H54 (cell line): ENCODE measurements at regions not wholly inside any gene's neighbourhood (a gene's known extent, or its start where the extent isn't known, plus 50 kb on each side); places are given as distances from the start of the nearest gene placed in this dataset.
"Not testable (repeated sequence)": the region's sequence is repeated elsewhere in the genome, so short reads cannot be mapped to it uniquely, and the experiment has no call there.

ENCODE experiments used
- DNase-seq: peaks from one replicate; pipeline ENCODE4 v3.0.0; 2011; ENCODE audit warnings: low spot score, mixed read lengths; ENCODE audit not compliant: insufficient read length
- FAIRE-seq: peaks from 3 replicates; lab custom pipeline; 2011; peaks lifted over from hg19 to GRCh38; lab: Jason Lieb, UNC
- POLR2A ChIP-seq: IDR thresholded peaks from 2 replicates; pipeline ENCODE4 v1.6.1; 2011; ENCODE audit warnings: low read depth, mild to moderate bottlenecking, low read length

DNA sequence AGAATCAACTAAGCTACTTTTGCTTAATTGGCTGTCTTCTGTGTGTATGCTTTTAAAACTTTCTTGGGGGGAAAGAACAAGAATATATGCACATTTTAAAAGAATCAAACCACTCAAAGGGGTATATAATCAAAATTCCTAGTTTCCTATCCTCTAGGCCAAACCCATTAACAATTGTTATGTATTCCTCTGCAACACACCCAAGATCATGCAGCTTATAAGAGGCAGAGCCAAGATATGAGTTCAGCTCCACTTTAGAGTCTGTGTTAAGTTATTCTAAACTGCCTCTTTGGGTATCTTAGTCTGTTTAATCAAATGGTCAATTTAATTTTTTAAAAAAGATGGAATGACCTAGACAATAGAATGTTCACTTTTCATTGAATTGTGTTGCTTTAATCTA, 326.1 kb upstream of the IL12A start:
- DNase-seq (no peak), FAIRE-seq (no peak)
- TF ChIP-seq POLR2A: no peak

DNA sequence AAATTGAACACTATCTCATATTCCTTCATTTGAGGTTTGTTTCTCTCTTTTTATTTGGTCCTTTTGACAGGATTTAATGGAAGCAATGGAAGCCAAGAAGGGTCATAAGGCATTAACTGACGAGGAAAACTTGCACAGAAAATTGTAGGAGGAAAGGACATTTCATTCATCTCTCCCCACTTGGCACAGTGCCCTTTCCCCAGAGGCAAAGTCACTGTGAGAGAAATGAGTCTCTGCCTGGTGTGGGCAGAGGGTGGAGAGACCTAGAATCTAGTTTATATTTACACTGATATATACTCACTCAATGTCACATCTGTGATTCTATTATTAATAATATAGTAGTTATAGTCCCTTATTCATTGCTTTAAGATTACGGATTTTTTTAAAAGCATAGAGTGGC, 324.6 kb upstream of the IL12A start:
- DNase-seq (no peak), FAIRE-seq (no peak)
- TF ChIP-seq POLR2A: no peak

DNA sequence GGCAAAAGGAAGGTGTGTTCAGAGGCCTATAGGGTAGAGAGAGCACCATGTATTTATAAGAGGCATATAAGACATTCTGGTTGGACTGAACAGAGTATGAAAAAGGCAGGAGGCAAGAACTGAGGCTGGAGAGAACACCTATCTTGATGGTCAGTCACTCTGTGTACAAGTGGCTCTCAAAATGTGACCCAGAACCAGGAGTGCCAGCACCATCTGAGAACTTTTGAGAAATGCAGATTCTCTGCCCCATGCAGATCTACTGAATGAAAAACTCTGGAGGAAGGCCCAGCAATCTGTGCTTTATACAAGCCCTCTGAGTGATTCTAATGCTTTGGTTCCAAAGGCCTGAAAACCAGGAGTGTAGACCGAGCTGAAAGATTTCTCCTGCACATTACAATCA, 324.0 kb upstream of the IL12A start:
- DNase-seq (no peak), FAIRE-seq (no peak)
- TF ChIP-seq POLR2A: no peak

DNA sequence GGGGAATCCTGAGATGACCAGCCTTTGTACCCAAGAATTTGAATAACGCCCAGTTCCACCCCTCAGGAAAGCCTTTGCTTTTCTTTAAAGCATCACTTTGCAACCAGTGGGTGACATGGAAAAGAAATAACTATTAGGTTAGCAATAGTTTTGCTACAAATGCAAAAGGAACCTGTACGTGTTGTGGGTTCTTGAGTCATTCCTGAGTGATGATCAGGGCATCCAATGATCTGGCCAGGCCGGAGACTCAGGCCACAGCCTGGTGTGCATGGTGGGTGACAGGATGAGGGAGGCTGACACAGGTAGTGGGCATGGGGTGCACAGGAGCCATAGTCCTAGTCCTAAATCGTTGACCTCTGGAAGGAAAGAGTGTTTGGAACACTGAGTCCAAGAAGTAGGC, 321.4 kb upstream of the IL12A start:
- no peak for TF ChIP-seq POLR2A
- no peak for DNase-seq
- no peak for FAIRE-seq

DNA sequence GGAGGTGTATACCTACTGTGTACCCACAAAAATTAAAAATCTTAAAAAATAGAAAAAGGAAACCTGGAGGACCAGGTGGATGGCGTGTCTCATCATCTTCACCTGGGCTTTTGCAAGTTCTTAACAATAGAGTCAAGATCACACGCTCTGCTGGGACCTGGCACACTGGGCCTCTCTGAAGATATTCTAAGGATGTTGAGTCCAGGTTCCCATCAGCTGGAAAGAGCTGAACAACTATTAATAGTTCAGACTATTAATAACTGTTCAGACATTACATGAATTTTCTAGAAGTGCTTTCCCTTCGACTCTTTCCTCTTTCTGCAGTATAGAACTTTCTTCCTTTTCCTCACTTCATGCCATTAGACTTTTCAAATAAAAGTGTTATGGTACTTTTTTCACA, 320.2 kb upstream of the IL12A start:
- DNase-seq: no peak
- TF ChIP-seq POLR2A: no peak
- FAIRE-seq: no peak

DNA sequence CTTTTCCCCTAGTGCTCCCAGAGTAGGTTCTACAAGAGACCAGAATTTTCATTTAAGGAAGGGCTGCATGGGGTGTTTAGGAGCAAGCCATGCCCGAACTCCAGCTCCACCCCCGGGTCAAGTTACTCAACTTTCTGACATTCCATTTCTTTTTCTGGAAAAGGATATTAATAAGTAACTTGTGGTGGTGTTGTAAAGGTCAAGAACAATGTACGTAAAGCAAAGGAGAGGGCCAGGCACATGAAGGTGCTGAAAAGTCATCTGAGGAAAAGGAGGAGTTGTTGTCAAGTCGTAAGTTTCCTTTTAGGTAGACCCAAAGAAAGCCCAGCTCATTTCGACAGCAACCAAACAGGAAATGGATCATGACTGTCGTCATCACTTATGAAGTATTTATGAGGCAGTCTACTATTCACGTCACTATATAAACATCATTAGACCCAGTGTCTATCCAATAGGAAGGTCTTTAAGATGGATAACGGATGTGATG, 319.6 kb upstream of the IL12A start:
- DNase-seq: no peak
- TF ChIP-seq POLR2A: no peak
- FAIRE-seq: peak; percentile 23

DNA sequence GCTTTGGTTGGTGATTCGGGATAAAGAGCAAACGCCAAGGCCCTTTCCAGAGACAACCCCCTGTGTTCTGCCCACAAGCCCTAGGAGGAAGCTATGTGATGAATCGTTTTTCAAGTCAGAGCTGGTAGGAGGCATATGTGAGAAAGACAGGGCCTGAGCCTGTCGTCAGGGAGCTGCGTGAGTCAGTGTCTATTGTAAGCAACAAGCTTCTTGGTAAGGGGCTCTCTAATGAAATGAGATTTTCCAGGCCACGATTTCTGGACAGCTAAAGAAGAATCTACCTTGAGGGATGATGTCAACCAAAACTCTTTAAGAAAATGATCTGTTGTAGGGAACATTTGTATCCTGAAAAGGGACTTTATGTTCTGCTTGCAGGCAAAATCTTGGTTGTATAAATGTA, 318.9 kb upstream of the IL12A start:
- TF ChIP-seq POLR2A: no peak
- no peak for DNase-seq
- no peak for FAIRE-seq

DNA sequence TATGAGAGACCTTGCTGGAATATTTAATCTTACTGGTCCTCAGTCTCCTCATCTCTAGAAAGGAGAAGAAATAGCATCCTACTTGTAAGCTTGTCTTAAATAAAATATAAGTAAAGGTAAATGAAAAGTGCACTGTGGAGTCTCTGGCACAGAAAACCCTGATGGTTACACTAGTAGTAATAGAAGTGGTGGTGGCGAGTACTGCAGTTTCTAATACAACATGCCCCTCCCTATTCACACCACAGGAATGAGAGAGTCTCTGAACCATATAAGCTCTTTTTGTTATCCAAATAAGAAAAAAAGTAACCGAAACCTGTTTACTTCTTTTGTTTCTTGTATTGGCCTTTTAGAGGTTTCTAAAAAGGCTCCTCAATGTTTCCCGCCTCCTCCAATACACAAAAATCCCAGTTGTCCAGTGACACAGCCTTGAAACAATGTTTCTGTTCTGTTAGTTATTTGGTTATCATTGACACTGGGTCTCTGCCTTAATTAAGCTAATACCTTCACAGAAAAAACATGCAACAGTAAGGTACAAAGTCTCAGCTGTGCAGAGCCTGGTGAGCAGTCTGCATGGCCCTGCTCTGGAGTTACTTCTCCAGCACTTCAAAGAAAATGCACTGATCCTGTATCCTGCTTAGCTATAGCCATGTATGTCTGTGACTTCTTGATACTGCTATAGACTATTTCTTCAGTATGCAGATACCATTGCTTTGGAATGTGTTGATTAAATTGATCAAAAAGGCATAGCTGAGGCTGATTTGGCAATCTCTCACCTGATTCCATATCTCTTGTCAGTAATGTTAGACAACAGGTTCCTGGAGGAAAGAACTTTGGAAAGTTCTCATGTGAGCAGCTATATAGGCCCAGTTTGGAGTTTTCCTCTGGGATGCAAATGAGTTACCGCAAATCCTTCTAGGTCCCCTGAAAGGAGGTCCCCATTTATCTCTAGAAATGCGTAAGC, 315.6 kb upstream of the IL12A start:
- DNase-seq (no peak), FAIRE-seq (no peak)
- TF ChIP-seq POLR2A: no peak

DNA sequence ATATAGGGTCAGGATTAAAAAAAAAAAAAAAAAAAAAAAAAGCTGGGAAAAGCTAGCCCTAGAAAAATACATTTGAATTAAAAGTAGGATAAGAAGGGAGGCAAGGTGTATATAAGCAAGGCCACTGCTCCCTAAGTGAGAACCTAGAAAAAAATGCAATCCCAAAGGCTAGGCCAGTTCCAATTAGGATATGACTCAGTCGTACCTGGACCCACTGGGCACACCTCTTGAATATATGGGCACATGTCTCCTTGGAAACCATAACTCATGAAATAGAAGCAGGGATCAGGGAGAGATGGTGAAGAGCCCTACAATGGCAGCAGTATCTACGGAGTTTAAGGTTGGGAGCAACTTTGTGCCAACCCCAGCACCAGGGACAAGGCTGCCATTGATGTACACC, 314.1 kb upstream of the IL12A start:
- DNase-seq (no peak), FAIRE-seq (no peak)
- TF ChIP-seq POLR2A: no peak

DNA sequence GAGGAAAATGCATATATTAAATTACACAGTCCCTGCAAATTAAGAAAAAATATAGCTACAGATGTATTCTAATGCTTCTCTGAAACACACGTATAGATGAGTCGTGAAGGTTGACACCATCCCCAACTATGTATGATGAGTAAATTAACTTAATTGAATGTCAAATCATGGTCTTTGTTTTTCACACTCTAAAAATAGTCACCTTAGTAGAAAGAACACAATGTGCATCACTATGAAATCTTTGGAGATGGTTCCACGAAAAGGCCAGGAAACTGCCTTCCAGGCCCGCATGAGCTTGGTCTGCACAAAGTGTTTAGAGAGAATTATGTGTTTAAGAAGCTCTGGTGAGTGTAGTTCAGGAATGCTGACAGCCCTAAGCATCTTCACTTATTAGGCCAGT, 313.4 kb upstream of the IL12A start:
- no peak for DNase-seq
- no peak for TF ChIP-seq POLR2A
- no peak for FAIRE-seq

DNA sequence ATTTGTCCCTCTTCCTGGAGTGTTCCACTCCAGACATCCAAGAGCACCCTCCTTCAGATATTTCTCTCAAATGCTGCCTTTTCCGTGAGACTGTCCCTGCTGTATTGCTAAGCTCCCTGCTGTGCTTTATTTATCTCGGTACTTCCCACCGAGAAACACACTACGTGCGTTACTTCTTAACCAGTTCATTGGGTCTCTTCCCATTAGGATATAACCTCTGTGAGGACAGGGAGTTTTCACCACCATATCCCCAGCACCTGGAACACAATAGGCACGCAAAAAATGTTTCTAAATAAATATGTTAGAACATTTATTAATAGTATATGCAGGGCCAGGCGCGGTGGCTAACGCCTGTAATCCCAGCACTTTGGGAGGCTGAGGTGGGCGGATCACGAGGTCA, 308.7 kb upstream of the IL12A start:
- no peak for FAIRE-seq
- TF ChIP-seq POLR2A: no peak
- DNase-seq: no peak

DNA sequence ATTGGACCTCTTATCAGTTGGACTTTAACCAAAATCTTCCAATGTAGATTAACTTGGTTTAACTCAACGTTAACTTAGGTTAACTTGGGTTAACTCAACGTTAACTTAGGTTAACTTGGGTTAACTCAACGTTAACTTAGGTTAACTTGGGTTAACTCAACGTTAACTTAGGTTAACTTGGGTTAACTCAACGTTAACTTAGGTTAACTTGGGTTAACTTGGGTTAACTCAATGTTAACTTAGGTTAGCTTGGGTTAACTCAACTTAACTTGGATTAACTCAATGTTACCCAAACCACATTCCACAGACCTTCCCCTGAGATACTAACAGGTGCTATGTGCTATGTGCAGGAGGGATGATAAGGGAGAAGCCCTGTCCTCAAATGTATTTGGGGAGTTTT, 306.9 kb upstream of the IL12A start:
- DNase-seq, FAIRE-seq: not testable (repeated sequence)

DNA sequence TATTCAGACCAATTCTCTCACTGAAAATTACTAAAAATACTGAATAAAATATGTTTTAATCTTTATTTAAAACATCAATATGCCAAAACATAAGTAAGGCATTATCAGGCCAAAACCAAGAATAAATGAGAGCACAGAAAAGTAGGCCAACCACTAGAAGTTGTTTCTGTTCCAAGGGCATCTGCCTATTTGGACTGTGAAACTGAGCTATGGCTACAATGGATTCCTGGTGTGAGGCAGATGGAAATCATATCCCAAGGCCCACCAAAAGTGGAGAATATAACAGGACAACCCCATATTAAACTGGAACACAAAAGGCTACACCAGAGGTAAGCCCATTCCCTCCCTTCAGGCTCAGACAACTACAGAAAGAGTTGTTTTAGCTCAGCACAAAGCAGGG, 302.8 kb upstream of the IL12A start:
- DNase-seq (no peak), FAIRE-seq (no peak)
- no peak for TF ChIP-seq POLR2A

DNA sequence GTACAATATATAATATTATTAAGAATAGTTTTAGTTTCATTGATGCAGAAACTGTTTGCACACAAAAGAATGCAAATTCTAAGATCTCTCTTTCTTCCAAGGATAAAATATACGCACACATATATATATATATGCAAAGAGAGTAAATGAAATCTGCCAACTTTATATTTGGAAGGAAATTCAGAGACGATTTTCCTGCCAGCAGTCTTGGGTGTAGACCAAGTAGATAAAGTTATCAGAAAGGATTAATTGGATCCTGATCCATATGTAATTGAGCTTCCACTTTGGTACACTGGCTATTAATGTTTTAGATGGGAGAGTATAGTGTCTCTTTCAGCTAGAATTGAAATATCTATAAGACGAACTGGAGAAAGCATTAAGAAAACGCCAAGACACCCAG, 295.4 kb upstream of the IL12A start:
- FAIRE-seq (no peak), DNase-seq (no peak)
- no peak for TF ChIP-seq POLR2A
